22Rv1 (cell line): ENCODE measurements at regions not wholly inside any gene's neighbourhood (a gene's known extent, or its start where the extent isn't known, plus 50 kb on each side); places are given as distances from the start of the nearest gene placed in this dataset.

Experiments
- H3K27ac ChIP-seq: fragments of 450-650 bp; 2 replicates; pipeline ENCODE4 v1.5.1; 2017
- CTCF ChIP-seq: fragments of 450-650 bp; IDR thresholded peaks from 2 replicates; pipeline ENCODE4 v1.5.1; 2017; ENCODE audit warnings: mild to moderate bottlenecking
- ZFX ChIP-seq: fragments of 450-650 bp; IDR thresholded peaks from 2 replicates; pipeline ENCODE4 v1.6.1; 2017; ENCODE audit warnings: antibody characterized with exemption, borderline replicate concordance

DNA sequence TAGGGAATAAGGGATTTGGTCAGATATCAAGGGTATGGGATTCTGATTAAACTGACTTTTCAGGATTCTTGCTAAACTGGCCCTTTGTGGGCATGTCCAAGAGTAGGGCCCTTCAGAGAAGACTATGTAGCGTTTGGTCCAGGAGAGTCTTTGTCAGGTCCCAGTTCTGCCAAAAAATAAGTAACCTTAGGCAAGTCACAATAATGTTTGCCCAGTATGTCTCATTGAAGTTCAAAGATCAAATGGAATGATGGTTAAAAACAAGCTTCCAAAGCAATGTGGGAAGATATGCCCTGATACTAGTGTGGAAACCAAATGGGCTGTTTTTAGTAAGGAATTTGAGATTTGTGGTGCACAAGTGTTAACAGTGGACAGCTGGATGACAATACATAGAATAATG, 454.4 kb downstream of the WDR72 start:
- TF ChIP-seq ZFX (no peak), CTCF (no peak)
- H3K27ac ChIP-seq, result no peak overlapping the region

GRCh38 chr15:53297828-53298227, 461.6 kb downstream of the WDR72 start:
- H3K27ac ChIP-seq, result no peak overlapping the region
- TF ChIP-seq ZFX, result no peak
- no peak for TF ChIP-seq CTCF

- H3K27ac ChIP-seq, result no peak overlapping the region
- TF ChIP-seq CTCF, result no peak
- TF ChIP-seq ZFX, result no peak
Measured at GRCh38 chr15:53296603-53297002, 462.9 kb downstream of the WDR72 start.

DNA sequence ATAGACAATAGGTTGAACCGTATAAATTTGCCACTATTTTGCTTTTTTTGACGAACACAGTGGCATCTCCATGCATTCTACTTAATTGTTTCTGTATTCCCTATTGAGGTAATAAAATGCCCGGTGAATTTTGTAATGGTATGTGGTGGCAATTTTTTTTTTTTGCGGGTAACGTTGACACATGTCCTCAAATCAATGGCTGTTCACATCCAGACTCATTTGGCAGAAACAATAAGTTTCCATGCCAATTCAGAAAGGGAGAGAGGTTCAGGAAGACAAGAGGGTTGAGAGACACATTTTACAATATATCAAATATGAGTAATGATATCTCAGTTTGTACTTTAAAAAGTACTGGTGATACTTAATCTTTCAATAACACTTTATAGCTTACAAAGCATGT, 463.9 kb downstream of the WDR72 start:
- TF ChIP-seq ZFX, result no peak
- H3K27ac ChIP-seq, result no peak overlapping the region

GRCh38 chr15:53288542-53288941, 470.9 kb downstream of the WDR72 start:
- H3K27ac ChIP-seq, result no peak overlapping the region
- TF ChIP-seq ZFX, result no peak
- no peak for TF ChIP-seq CTCF

GRCh38 chr15:53274630-53275029, 484.5 kb upstream of the ONECUT1 start:
- TF ChIP-seq CTCF, result no peak
- no peak for TF ChIP-seq ZFX
- no peak overlapping the region for H3K27ac ChIP-seq

GRCh38 chr15:53272116-53272515, 482.0 kb upstream of the ONECUT1 start:
- no peak for TF ChIP-seq CTCF
- no peak for TF ChIP-seq ZFX
- no peak overlapping the region for H3K27ac ChIP-seq

- TF ChIP-seq ZFX (no peak), CTCF (no peak)
- H3K27ac ChIP-seq, result no peak overlapping the region
Measured at GRCh38 chr15:53266176-53266575, 476.0 kb upstream of the ONECUT1 start.
